ENCODE measurements at regions not wholly inside any gene's neighbourhood (a gene's known extent, or its start where the extent isn't known, plus 50 kb on each side); places are given as distances from the start of the nearest gene placed in this dataset.

DNA sequence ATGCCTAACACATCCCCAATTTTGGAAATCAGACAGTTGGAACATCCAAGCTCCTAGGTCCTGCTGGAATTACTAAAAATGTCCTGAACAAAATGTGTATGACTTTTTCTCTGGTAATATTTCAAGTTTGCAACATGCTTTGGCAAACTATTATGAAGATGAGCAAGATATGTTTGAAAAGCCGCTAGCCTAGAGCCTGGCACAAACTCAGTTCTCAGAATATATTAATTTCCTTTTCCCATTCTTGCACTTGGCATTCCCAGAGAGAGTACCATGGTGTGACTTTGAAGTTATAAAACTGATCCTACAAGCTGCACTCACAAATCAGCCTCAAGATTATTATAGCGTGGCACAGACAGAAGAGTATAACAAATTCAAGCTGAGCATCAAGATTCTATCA is 1031.1 kb downstream of the NTRK3 start:
- TF ChIP-seq, protein P1, sequence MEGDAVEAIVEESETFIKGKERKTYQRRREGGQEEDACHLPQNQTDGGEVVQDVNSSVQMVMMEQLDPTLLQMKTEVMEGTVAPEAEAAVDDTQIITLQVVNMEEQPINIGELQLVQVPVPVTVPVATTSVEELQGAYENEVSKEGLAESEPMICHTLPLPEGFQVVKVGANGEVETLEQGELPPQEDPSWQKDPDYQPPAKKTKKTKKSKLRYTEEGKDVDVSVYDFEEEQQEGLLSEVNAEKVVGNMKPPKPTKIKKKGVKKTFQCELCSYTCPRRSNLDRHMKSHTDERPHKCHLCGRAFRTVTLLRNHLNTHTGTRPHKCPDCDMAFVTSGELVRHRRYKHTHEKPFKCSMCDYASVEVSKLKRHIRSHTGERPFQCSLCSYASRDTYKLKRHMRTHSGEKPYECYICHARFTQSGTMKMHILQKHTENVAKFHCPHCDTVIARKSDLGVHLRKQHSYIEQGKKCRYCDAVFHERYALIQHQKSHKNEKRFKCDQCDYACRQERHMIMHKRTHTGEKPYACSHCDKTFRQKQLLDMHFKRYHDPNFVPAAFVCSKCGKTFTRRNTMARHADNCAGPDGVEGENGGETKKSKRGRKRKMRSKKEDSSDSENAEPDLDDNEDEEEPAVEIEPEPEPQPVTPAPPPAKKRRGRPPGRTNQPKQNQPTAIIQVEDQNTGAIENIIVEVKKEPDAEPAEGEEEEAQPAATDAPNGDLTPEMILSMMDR (conservative IDR thresholded peaks at IDR 0.05; ENCODE audit: low read depth, low read length): no peak
- TF ChIP-seq EZH2 (IDR thresholded peaks at IDR 0.05; ENCODE audit: borderline replicate concordance, low read depth, low read length, poor library complexity, severe bottlenecking): no peak

Measured in A673 (cell line).